LNCAP (cell line): ENCODE measurements at regions not wholly inside any gene's neighbourhood (a gene's known extent, or its start where the extent isn't known, plus 50 kb on each side); places are given as distances from the start of the nearest gene placed in this dataset.

ENCODE experiments used
- CTCF ChIP-seq: fragments of 450-650 bp; IDR thresholded peaks from 2 replicates; pipeline ENCODE4 v1.5.1; 2017; ENCODE audit warnings: mild to moderate bottlenecking

GRCh38 chr13:54989418-54989817 is 1960.8 kb downstream of the OLFM4 start:
- no peak for TF ChIP-seq CTCF

GRCh38 chr13:54999399-54999907 is 1970.8 kb downstream of the OLFM4 start:
- no peak for TF ChIP-seq CTCF

GRCh38 chr13:55000043-55000442 is 1971.4 kb downstream of the OLFM4 start:
- no peak for TF ChIP-seq CTCF

- TF ChIP-seq CTCF = no peak
Observed at GRCh38 chr13:55000844-55001243, 1972.2 kb downstream of the OLFM4 start.

GRCh38 chr13:55001881-55002280 is 1973.3 kb downstream of the OLFM4 start:
- TF ChIP-seq CTCF = no peak

- no peak for TF ChIP-seq CTCF
Observed at GRCh38 chr13:55007681-55008080, 1979.1 kb downstream of the OLFM4 start.

GRCh38 chr13:55013051-55013450 is 1984.4 kb downstream of the OLFM4 start:
- no peak for TF ChIP-seq CTCF

GRCh38 chr13:55029280-55029679 is 2000.7 kb downstream of the OLFM4 start:
- TF ChIP-seq CTCF = no peak
